H1 (cell line): ENCODE measurements at regions not wholly inside any gene's neighbourhood (a gene's known extent, or its start where the extent isn't known, plus 50 kb on each side); places are given as distances from the start of the nearest gene placed in this dataset.
A peak's percentile ranks its signal among the peaks of the same experiment; 100 is the strongest.

Experiments used
- CTCF ChIA-PET: fragments of 300-600 bp; sonication (Branson Sonifier 250); formaldehyde crosslinking; loops from one replicate; lab custom pipeline; 2021; ENCODE audit not compliant: partially characterized antibody; lab: Charles Lee
- POLR2A ChIA-PET: fragments of 300-600 bp; sonication (Branson Sonifier 250); formaldehyde crosslinking; loops from one replicate; lab custom pipeline; 2021; ENCODE audit warnings: inconsistent platforms; ENCODE audit not compliant: partially characterized antibody; lab: Charles Lee
- DNase-seq, 2 experiments: peaks; one replicate each; pipeline versions ENCODE4 v3.0.0 to v3.0.0-alpha.2; 2010 to 2022; ENCODE audit warnings: low spot score in 2 of 2, low read depth in 1 of 2, mixed read lengths in 1 of 2
- FAIRE-seq: peaks from 2 replicates; lab custom pipeline; 2011; peaks lifted over from hg19 to GRCh38; lab: Jason Lieb, UNC
- H2AFZ ChIP-seq: 2 replicates; pipeline ENCODE4 v1.8.1; 2012; ENCODE audit warnings: low read length, inconsistent platforms
- H2AK5ac ChIP-seq: 2 replicates; pipeline ENCODE4 v1.6.1; 2013; ENCODE audit warnings: low read depth, low read length
- H2BK120ac ChIP-seq: replicated peaks from 2 replicates; pipeline ENCODE3; 2013; ENCODE audit warnings: low read depth, low read length, inconsistent platforms
- H2BK12ac ChIP-seq: 2 replicates; pipeline ENCODE4 v1.6.1; 2013; ENCODE audit warnings: low read depth, low read length
- H2BK15ac ChIP-seq: 2 replicates; pipeline ENCODE4 v1.6.1; 2013; ENCODE audit warnings: low read length
- H2BK20ac ChIP-seq: 2 replicates; pipeline ENCODE4 v1.6.1; 2013; ENCODE audit warnings: low read length
- H2BK5ac ChIP-seq: 2 replicates; pipeline ENCODE4 v1.6.1; 2013; ENCODE audit warnings: low read depth, low read length
- H3K14ac ChIP-seq: 2 replicates; pipeline ENCODE4 v1.6.1; 2013; ENCODE audit warnings: inconsistent platforms; ENCODE audit not compliant: insufficient read length
- H3K18ac ChIP-seq: 2 replicates; pipeline ENCODE4 v1.6.1; 2013; ENCODE audit warnings: low read length; ENCODE audit errors: extremely low read depth
- H3K23ac ChIP-seq: 2 replicates; pipeline ENCODE4 v1.6.1; 2013; ENCODE audit warnings: inconsistent platforms; ENCODE audit not compliant: insufficient read length
- H3K23me2 ChIP-seq: 2 replicates; pipeline ENCODE4 v1.6.1; 2013; ENCODE audit warnings: low read depth, low read length
- H3K27ac ChIP-seq: 2 replicates; pipeline ENCODE4 v1.6.1; 2011; ENCODE audit warnings: low read depth, low read length, inconsistent platforms
- H3K27me3 ChIP-seq, 4 experiments: replicated peaks in 1 of 4; 1 replicate in 1 of 4; 2 replicates in 3 of 4; pipeline versions ENCODE4 v1.6.1 to v1.8.1; 2011 to 2013; ENCODE audit warnings: low read length in 3 of 4, mild to moderate bottlenecking in 3 of 4, inconsistent platforms in 2 of 4, mixed read lengths in 2 of 4, moderate library complexity in 1 of 4; ENCODE audit not compliant: control insufficient read depth in 3 of 4, insufficient read depth in 3 of 4; ENCODE audit errors: extremely low read depth in 1 of 4
- H3K36me3 ChIP-seq, 4 experiments: 2 replicates each; pipeline versions ENCODE4 v1.6.1 to v1.8.1; 2011 to 2013; ENCODE audit warnings: mild to moderate bottlenecking in 4 of 4, low read length in 3 of 4, moderate library complexity in 2 of 4, control low read depth in 1 of 4, inconsistent platforms in 1 of 4; ENCODE audit not compliant: insufficient read depth in 4 of 4, control insufficient read depth in 2 of 4
- H3K4ac ChIP-seq: replicated peaks from 2 replicates; pipeline ENCODE3; 2013; ENCODE audit warnings: low read length, low read depth, mixed read lengths, inconsistent platforms; ENCODE audit not compliant: insufficient read length
- H3K4me1 ChIP-seq, 4 experiments: replicated peaks in 1 of 4; 1 replicate in 1 of 4; 2 replicates in 3 of 4; pipeline versions ENCODE4 v1.6.1 to v1.8.1; 2011 to 2013; ENCODE audit warnings: low read length in 3 of 4, inconsistent platforms in 2 of 4, mixed read lengths in 1 of 4; ENCODE audit not compliant: insufficient read depth in 4 of 4, control insufficient read depth in 3 of 4
- H3K4me2 ChIP-seq, 2 experiments: 2 replicates each; pipeline versions ENCODE4 v1.6.1 to v1.8.1; 2011 to 2013; ENCODE audit warnings: low read depth in 2 of 2, low read length in 2 of 2, control low read depth in 1 of 2, inconsistent platforms in 1 of 2, mild to moderate bottlenecking in 1 of 2; ENCODE audit not compliant: insufficient read depth in 1 of 2
- H3K4me3 ChIP-seq, 4 experiments: fragments of 200-600, 300-600 bp in 1 of 4; sonication (generic), shearing (Covaris generic), sonication (Bioruptor Twin) in 1 of 4; 2 replicates each; pipeline versions ENCODE4 v1.5.1 to v1.8.1; 2011 to 2016; ENCODE audit warnings: low read length in 4 of 4, low read depth in 3 of 4, control low read depth in 2 of 4, inconsistent platforms in 2 of 4, mild to moderate bottlenecking in 2 of 4, mixed read lengths in 1 of 4, moderate library complexity in 1 of 4; ENCODE audit not compliant: insufficient read depth in 2 of 4; ENCODE audit errors: extremely low read depth in 1 of 4
- H3K56ac ChIP-seq: replicated peaks from 2 replicates; pipeline ENCODE3; 2013; ENCODE audit warnings: low read depth, mild to moderate bottlenecking, mixed read lengths, low read length, inconsistent platforms; ENCODE audit not compliant: insufficient read length
- H3K79me1 ChIP-seq: 2 replicates; pipeline ENCODE4 v1.6.1; 2013; ENCODE audit warnings: low read depth, low read length, control low read depth
- H3K79me2 ChIP-seq, 2 experiments: 2 replicates each; pipeline versions ENCODE4 v1.6.1 to v1.8.1; 2012 to 2013; ENCODE audit warnings: low read length in 2 of 2, mild to moderate bottlenecking in 2 of 2, inconsistent platforms in 1 of 2; ENCODE audit not compliant: insufficient read depth in 2 of 2, control insufficient read depth in 1 of 2
- H3K9ac ChIP-seq, 4 experiments: replicated peaks in 1 of 4; 1 replicate in 1 of 4; 2 replicates in 3 of 4; pipeline versions ENCODE4 v1.6.1 to v1.8.1; 2011 to 2013; ENCODE audit warnings: low read depth in 3 of 4, low read length in 3 of 4, control low read depth in 2 of 4, mild to moderate bottlenecking in 2 of 4, moderate library complexity in 2 of 4, inconsistent platforms in 1 of 4; ENCODE audit errors: extremely low read depth in 1 of 4
- H3K9me3 ChIP-seq, 2 experiments: 2 replicates each; pipeline versions ENCODE4 v1.6.1 to v1.8.1; 2012 to 2013; ENCODE audit warnings: mild to moderate bottlenecking in 2 of 2, moderate library complexity in 2 of 2, control low read depth in 1 of 2, inconsistent platforms in 1 of 2, low read depth in 1 of 2, low read length in 1 of 2, mixed read lengths in 1 of 2; ENCODE audit not compliant: insufficient read depth in 2 of 2
- H4K20me1 ChIP-seq, 2 experiments: replicated peaks in 1 of 2; 2 replicates each; pipeline versions ENCODE3 to v1.8.1; 2011 to 2013; ENCODE audit warnings: inconsistent platforms in 2 of 2, low read length in 2 of 2, mild to moderate bottlenecking in 1 of 2; ENCODE audit not compliant: insufficient read depth in 2 of 2, control insufficient read depth in 1 of 2
- H4K5ac ChIP-seq: 2 replicates; pipeline ENCODE4 v1.6.1; 2013; ENCODE audit warnings: low read length, low read depth, mixed read lengths, inconsistent platforms; ENCODE audit not compliant: insufficient read length
- H4K8ac ChIP-seq: 2 replicates; pipeline ENCODE4 v1.8.0; 2013; ENCODE audit warnings: mild to moderate bottlenecking, moderate library complexity, low read length, inconsistent platforms; ENCODE audit not compliant: insufficient read depth; ENCODE audit errors: extremely low read depth
- H4K91ac ChIP-seq: replicated peaks from 2 replicates; pipeline ENCODE3; 2013; ENCODE audit warnings: low read length, mixed read lengths, inconsistent platforms; ENCODE audit not compliant: insufficient read length
- TF ChIP-seq, protein P1 (sequence below), 3 experiments: IDR thresholded peaks; 1 replicate in 2 of 3; 2 replicates in 1 of 3; pipeline versions ENCODE4 v1.5.1 to v1.6.1; 2011; ENCODE audit warnings: low read length in 3 of 3, mild to moderate bottlenecking in 3 of 3, inconsistent platforms in 2 of 3, low read depth in 1 of 3, moderate library complexity in 1 of 3; ENCODE audit not compliant: insufficient read depth in 1 of 3; ENCODE audit errors: control extremely low read depth in 1 of 3

DNA sequence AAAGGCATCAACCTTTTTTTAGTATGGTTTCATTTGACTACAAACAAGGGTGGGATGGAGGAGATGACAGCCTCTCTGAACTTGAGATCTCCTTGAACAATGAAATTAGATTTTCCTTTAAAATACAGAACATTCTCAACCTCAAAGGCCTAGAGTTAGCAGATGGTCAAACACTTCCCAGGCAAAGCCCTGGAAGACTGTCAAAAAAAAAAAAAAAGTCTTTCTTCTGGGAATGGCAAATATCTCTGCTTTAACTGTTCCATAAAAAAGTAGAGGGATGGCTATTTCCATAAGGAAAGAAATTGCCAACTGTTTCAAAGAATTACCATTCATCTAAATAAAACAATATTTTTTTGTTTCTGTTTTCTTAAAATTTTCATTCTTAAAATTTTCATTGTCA, 870.8 kb downstream of the GALC start:
- H2AFZ ChIP-seq: peak overlapping the region; percentile 42; the same call in 1 of the 2 replicates
- no peaks in the 10 kb centered on the region for H4K20me1 ChIP-seq
- no peaks in the 10 kb centered on the region for H3K9me3 ChIP-seq
- H4K91ac ChIP-seq: no peak overlapping the region
- FAIRE-seq (no peak), DNase-seq (no peak)
- H3K36me3 ChIP-seq: no peaks in the 10 kb centered on the region
- H3K23me2 ChIP-seq: no peaks in the 10 kb centered on the region
- H2BK20ac ChIP-seq: no peak overlapping the region
- H3K4me1 ChIP-seq: peaks cover 0 to 3% (median 0%) of the 10 kb centered on the region in 4 experiments; a peak in 1 of 7 replicates
- H2AK5ac ChIP-seq: no peak overlapping the region
- no peak overlapping the region for H2BK12ac ChIP-seq
- H3K23ac ChIP-seq: no peak overlapping the region
- POLR2A ChIA-PET: no interaction called here
- CTCF ChIA-PET: interaction anchor here (0.9 to 4.9 kb wide), 2 partner anchors 9 to 11 kb away, joined by 6 to 29 read pairs; no protein-coding TSS in a partner anchor
- H3K27ac ChIP-seq: no peak overlapping the region
- no peak overlapping the region for H3K4ac ChIP-seq
- no peak overlapping the region for H2BK120ac ChIP-seq
- no peak overlapping the region for H3K56ac ChIP-seq
- no peak overlapping the region for H2BK5ac ChIP-seq
- no peak overlapping the region for H2BK15ac ChIP-seq
- no peak overlapping the region for H3K18ac ChIP-seq
- no peaks in the 10 kb centered on the region for H3K79me1 ChIP-seq
- no peak overlapping the region for H3K4me2 ChIP-seq
- peaks cover 0 to 1% (median 0%) of the 10 kb centered on the region in 4 experiments; a peak in 1 of 7 replicates for H3K27me3 ChIP-seq
- no peak overlapping the region for H3K14ac ChIP-seq
- H3K79me2 ChIP-seq: no peaks in the 10 kb centered on the region
- no peak overlapping the region for H3K4me3 ChIP-seq
- no peak overlapping the region for H4K5ac ChIP-seq
- no peak overlapping the region for H3K9ac ChIP-seq
- TF ChIP-seq, protein P1, sequence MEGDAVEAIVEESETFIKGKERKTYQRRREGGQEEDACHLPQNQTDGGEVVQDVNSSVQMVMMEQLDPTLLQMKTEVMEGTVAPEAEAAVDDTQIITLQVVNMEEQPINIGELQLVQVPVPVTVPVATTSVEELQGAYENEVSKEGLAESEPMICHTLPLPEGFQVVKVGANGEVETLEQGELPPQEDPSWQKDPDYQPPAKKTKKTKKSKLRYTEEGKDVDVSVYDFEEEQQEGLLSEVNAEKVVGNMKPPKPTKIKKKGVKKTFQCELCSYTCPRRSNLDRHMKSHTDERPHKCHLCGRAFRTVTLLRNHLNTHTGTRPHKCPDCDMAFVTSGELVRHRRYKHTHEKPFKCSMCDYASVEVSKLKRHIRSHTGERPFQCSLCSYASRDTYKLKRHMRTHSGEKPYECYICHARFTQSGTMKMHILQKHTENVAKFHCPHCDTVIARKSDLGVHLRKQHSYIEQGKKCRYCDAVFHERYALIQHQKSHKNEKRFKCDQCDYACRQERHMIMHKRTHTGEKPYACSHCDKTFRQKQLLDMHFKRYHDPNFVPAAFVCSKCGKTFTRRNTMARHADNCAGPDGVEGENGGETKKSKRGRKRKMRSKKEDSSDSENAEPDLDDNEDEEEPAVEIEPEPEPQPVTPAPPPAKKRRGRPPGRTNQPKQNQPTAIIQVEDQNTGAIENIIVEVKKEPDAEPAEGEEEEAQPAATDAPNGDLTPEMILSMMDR (IDR thresholded peaks at IDR 0.05; ENCODE audit: control extremely low read depth in 1 of 3, insufficient read depth in 1 of 3, low read depth in 1 of 3, low read length in 3 of 3): no peak
- no peak overlapping the region for H4K8ac ChIP-seq
